Brain microvascular endothelial cell (primary cell): ENCODE measurements at regions not wholly inside any gene's neighbourhood (a gene's known extent, or its start where the extent isn't known, plus 50 kb on each side); places are given as distances from the start of the nearest gene placed in this dataset.

Experiments
- DNase-seq: peaks from one replicate; pipeline ENCODE4 v3.0.0-alpha.2; 2020
- H3K27ac ChIP-seq: fragments of 250-450 bp; sonication (Bioruptor Pico); 2 replicates; pipeline ENCODE4 v1.5.1; 2020; ENCODE audit warnings: mild to moderate bottlenecking, moderate library complexity
- H3K27me3 ChIP-seq: fragments of 250-450 bp; sonication (Bioruptor Pico); replicated peaks from 2 replicates; pipeline ENCODE4 v1.5.1; 2020; ENCODE audit warnings: mild to moderate bottlenecking
- H3K36me3 ChIP-seq: fragments of 250-450 bp; sonication (Bioruptor Pico); replicated peaks from 2 replicates; pipeline ENCODE4 v1.5.1; 2020; ENCODE audit warnings: mild to moderate bottlenecking
- H3K4me3 ChIP-seq: 2 replicates; pipeline ENCODE4 v1.5.1; 2011; ENCODE audit warnings: low read depth, mild to moderate bottlenecking, control low read depth, low read length, moderate library complexity
- in situ Hi-C: cut with HindIII; loops from 2 replicates; pipeline ENCODE4 v1.10.0; 2017; ENCODE audit warnings: low sequenced_read_pairs, low pct_ligation_motif_present
- TF ChIP-seq, protein P1 (sequence below): IDR thresholded peaks from 2 replicates; pipeline ENCODE4 v1.5.1; 2011; ENCODE audit warnings: low read depth, mild to moderate bottlenecking, moderate library complexity, low read length, control low read depth, inconsistent platforms; ENCODE audit errors: missing control alignments

DNA sequence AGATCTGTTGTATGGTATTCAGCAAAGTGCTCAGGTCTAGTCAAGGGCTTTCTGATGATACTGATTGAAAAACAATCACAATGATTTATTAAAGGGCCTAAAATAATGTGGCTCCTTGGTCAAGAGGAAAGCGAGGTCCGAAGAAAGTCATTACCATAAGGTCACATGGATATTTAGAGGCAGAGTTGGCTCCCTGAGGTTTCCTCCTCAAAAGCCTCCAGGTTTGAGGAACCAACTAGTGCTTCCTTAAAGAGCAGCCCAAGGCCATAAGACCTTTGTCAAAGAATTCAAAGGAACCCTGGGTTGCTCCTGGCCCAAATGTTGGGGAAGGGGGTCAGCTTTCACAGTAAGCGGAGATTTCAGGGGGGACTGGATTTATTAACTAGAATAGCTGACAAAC lies 280.7 kb upstream of the ATP5MC3 start:
- Histone ChIP-seq H3K27me3 (no peaks in the 10 kb centered on the region), H3K4me3 (no peak overlapping the region), H3K36me3 (no peaks in the 10 kb centered on the region), H3K27ac (no peak overlapping the region)
- in situ Hi-C loops, result no loop called here
- DNase-seq, result no peak
- TF ChIP-seq, protein P1, sequence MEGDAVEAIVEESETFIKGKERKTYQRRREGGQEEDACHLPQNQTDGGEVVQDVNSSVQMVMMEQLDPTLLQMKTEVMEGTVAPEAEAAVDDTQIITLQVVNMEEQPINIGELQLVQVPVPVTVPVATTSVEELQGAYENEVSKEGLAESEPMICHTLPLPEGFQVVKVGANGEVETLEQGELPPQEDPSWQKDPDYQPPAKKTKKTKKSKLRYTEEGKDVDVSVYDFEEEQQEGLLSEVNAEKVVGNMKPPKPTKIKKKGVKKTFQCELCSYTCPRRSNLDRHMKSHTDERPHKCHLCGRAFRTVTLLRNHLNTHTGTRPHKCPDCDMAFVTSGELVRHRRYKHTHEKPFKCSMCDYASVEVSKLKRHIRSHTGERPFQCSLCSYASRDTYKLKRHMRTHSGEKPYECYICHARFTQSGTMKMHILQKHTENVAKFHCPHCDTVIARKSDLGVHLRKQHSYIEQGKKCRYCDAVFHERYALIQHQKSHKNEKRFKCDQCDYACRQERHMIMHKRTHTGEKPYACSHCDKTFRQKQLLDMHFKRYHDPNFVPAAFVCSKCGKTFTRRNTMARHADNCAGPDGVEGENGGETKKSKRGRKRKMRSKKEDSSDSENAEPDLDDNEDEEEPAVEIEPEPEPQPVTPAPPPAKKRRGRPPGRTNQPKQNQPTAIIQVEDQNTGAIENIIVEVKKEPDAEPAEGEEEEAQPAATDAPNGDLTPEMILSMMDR, result no peak

DNA sequence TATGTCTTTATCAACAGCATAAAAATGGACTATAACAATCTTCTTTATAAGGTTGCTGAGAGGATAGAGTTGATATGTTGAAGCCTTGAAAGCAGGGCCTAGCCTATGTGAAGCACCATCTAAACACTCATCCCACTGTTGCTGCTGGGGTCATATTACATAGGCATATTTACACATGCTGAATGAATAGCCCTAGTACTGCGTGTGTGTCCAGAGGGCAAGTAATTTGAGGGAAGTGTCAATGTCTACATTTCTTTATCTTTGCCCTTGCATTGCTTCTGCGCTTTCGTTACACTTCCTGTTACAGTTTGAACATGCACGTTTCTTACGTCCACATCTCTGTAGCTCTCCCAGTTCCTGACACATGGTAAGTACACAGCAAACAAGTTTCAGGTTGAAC lies 280.3 kb upstream of the ATP5MC3 start:
- in situ Hi-C loops, result no loop called here
- TF ChIP-seq, protein P1, result no peak
- no peak overlapping the region for H3K4me3 ChIP-seq
- H3K36me3 ChIP-seq, result no peaks in the 10 kb centered on the region
- H3K27ac ChIP-seq, result no peak overlapping the region
- H3K27me3 ChIP-seq, result no peaks in the 10 kb centered on the region
- DNase-seq, result no peak

DNA sequence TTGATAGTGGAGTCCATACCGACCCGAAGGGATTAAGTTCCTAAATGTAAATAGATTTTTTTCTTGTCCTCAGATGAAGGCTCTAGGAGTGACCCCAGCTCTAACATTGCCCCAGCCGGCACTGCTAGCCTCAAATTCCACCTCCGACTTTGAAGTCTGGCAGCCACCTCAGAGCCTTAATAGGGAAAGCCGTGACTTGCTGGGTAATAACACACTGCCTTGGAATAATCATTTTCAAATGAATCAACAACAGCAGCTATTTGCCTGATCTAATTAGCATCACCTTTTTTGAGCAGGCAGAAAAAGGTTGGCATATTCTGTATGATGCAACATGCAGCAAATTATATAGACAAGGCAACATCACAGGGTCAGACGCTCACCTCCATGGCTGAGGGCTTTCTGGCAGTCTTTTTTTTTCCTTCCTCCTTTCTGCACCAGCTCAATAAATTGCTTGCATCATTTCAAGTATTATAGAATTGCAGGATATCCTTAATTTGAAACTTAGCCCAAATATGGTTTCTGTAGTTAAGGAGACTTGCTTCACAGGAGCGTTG lies 276.5 kb upstream of the ATP5MC3 start:
- Histone ChIP-seq H3K36me3 (no peaks in the 10 kb centered on the region), H3K27ac (no peak overlapping the region), H3K4me3 (no peak overlapping the region), H3K27me3 (no peaks in the 10 kb centered on the region)
- DNase-seq, result no peak
- in situ Hi-C loops, result no loop called here
- TF ChIP-seq, protein P1, result no peak

DNA sequence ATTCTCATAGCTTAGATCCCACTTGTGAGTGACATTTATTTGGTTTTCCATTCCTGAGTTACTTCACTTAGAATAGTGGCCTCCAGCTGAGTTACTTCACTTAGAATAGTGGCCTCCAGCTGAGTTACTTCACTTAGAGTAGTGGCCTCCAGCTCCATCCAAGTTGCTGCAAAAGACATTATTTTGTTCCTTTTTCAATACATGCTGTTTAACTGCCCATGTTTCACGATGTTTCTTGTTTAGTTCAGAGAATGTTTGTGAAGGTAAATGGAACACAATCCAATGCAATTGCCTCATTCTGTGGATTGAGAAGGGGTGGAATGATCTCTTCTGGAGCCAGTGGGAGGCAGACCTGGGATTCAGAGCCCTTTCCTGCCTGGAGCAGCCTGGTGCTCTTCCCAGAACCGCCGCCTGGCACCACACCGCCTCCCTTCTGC lies 273.5 kb upstream of the ATP5MC3 start:
- in situ Hi-C loops, result no loop called here
- Histone ChIP-seq H3K36me3 (no peaks in the 10 kb centered on the region), H3K27ac (no peak overlapping the region), H3K4me3 (no peak overlapping the region), H3K27me3 (no peaks in the 10 kb centered on the region)
- TF ChIP-seq, protein P1, result no peak
- DNase-seq, result no peak

DNA sequence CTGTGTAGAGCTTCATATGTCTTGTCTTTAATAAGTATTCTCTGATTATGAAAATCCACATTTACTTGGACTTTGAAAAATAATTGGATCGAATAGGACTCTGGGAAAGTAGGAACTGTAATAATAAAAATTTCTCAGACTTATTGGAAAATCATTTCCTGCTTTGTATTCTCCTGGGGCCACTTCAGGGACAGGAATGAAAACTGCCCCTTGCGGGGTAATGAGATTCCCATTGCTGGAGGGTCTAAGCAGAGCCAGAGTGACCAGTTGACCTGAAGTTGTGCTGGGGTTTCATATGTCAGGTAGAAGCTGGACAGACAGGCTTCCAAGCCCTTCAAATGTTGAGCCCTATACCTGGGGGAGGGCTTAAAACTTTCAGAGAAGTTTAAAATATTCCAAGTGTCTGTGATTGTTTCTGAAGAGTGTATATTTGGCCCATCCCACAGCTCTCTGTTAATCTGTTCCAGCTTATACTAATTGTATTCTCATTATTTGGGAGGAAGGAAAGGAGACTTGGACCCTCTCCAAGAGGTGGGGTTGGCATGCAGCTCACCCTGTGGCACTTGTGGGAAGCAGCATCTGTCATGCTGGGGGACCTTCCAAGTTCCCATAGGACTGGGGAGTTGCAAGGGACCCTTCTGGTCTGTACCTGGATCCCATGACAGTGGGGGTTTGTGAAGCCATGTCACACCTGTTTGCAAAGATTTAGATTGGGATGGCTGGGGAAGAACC lies 268.7 kb upstream of the ATP5MC3 start:
- no peak for DNase-seq
- Histone ChIP-seq H3K36me3 (no peaks in the 10 kb centered on the region), H3K27ac (no peak overlapping the region), H3K27me3 (no peaks in the 10 kb centered on the region), H3K4me3 (no peak overlapping the region)
- in situ Hi-C loops, result no loop called here
- TF ChIP-seq, protein P1, result no peak
